ENCODE measurements at regions not wholly inside any gene's neighbourhood (a gene's known extent, or its start where the extent isn't known, plus 50 kb on each side); places are given as distances from the start of the nearest gene placed in this dataset.
"Not testable (repeated sequence)": the region's sequence is repeated elsewhere in the genome, so short reads cannot be mapped to it uniquely, and the experiment has no call there.

DNA sequence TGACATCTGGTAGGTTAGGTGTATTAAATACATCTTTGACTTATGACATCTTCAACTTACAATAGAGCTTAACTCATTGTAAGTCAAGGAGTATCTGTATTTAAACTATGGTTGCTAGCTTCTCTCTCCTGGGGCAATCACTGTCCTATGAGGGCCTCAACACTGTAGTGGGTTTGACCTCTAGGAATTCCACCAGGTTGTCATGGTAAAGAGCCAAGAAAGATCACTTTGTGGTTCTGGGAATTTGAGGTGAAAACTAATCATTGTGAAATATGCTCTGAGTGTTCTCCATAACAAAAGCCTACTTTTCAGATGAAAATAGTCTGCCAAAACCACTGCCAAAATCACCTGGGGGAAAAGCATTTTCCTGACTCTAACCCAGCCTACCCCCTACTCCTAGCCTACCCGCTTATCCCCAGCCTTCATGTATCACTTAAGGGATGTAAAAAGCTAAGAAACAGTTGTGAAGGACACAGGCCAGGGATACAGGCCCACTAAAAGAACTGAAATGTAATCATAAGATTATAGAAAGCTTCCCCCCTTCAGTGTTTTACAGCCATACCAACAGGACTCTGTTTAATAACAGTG is 723.8 kb downstream of the MECOM start:
- no peak for TF ChIP-seq SPI1 (IDR thresholded peaks at IDR 0.05; ENCODE audit: borderline replicate concordance, low read depth)
- H3K4me3 ChIP-seq (replicated peaks; ENCODE audit: insufficient read depth, low read length): no peak overlapping the region
- no peaks in the 10 kb centered on the region for H3K27me3 ChIP-seq (ENCODE audit: insufficient read depth, poor library complexity, severe bottlenecking)
- DNase-seq (ENCODE audit: low read depth in 1 of 2, low spot score in 1 of 2): no peak
- H3K27ac ChIP-seq (replicated peaks): no peak overlapping the region

DNA sequence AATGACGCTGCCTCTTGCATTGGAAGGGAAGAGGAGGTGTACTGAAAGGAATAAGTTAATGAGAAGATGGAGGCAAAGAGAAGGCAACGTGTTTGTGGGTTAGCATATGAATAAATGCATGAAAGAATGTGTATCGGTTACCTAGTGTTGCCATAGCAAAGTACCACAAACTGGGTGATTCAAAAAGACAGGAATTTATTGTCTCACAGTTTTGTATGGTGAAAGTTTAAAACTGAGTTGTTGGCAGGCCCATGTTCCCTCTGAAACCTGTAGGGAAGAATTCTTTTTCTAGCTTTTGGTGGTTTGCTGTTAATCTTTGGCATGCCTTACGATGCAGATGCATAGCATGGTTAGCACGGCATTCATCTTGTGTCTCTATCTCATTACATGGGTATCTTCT is 729.9 kb downstream of the MECOM start:
- Histone ChIP-seq H3K27me3 (ENCODE audit: insufficient read depth, poor library complexity, severe bottlenecking) (no peaks in the 10 kb centered on the region), H3K4me3 (replicated peaks; ENCODE audit: insufficient read depth, low read length) (no peak overlapping the region), H3K27ac (replicated peaks) (no peak overlapping the region)
- no peak for DNase-seq (ENCODE audit: low read depth in 1 of 2, low spot score in 1 of 2)
- TF ChIP-seq, protein P1, sequence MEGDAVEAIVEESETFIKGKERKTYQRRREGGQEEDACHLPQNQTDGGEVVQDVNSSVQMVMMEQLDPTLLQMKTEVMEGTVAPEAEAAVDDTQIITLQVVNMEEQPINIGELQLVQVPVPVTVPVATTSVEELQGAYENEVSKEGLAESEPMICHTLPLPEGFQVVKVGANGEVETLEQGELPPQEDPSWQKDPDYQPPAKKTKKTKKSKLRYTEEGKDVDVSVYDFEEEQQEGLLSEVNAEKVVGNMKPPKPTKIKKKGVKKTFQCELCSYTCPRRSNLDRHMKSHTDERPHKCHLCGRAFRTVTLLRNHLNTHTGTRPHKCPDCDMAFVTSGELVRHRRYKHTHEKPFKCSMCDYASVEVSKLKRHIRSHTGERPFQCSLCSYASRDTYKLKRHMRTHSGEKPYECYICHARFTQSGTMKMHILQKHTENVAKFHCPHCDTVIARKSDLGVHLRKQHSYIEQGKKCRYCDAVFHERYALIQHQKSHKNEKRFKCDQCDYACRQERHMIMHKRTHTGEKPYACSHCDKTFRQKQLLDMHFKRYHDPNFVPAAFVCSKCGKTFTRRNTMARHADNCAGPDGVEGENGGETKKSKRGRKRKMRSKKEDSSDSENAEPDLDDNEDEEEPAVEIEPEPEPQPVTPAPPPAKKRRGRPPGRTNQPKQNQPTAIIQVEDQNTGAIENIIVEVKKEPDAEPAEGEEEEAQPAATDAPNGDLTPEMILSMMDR (IDR thresholded peaks at IDR 0.05; ENCODE audit: insufficient read depth, low read length): no peak
- TF ChIP-seq GABPA (IDR thresholded peaks at IDR 0.05; ENCODE audit: low read depth): no peak
- no peak for TF ChIP-seq SPI1 (IDR thresholded peaks at IDR 0.05; ENCODE audit: borderline replicate concordance, low read depth)
- no peak for TF ChIP-seq POLR2AphosphoS5 (IDR thresholded peaks at IDR 0.05; ENCODE audit: low read depth)
- TF ChIP-seq, protein P2, sequence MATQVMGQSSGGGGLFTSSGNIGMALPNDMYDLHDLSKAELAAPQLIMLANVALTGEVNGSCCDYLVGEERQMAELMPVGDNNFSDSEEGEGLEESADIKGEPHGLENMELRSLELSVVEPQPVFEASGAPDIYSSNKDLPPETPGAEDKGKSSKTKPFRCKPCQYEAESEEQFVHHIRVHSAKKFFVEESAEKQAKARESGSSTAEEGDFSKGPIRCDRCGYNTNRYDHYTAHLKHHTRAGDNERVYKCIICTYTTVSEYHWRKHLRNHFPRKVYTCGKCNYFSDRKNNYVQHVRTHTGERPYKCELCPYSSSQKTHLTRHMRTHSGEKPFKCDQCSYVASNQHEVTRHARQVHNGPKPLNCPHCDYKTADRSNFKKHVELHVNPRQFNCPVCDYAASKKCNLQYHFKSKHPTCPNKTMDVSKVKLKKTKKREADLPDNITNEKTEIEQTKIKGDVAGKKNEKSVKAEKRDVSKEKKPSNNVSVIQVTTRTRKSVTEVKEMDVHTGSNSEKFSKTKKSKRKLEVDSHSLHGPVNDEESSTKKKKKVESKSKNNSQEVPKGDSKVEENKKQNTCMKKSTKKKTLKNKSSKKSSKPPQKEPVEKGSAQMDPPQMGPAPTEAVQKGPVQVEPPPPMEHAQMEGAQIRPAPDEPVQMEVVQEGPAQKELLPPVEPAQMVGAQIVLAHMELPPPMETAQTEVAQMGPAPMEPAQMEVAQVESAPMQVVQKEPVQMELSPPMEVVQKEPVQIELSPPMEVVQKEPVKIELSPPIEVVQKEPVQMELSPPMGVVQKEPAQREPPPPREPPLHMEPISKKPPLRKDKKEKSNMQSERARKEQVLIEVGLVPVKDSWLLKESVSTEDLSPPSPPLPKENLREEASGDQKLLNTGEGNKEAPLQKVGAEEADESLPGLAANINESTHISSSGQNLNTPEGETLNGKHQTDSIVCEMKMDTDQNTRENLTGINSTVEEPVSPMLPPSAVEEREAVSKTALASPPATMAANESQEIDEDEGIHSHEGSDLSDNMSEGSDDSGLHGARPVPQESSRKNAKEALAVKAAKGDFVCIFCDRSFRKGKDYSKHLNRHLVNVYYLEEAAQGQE (IDR thresholded peaks at IDR 0.05; ENCODE audit: insufficient replicate concordance, low read depth): no peak

DNA sequence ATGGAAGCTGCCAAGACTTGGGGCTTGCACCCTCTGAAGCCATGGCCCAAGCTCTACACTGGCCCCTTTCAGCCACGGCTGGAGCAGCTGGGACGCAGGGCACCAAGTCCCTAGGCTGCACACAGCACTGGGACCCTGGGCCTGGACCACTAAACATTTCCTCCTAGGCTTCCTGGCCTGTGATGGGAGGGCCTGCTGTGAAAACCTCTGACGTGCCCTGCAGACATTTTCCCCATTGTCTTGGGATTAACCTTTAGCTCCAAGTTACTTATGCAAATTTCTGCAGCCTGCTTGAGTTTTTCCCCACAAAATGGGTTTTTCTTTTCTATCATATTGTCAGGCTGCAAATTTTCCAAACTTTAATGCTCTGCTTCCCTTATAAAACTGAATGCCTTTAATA is 733.5 kb downstream of the MECOM start:
- not testable (repeated sequence) for H3K27ac ChIP-seq (replicated peaks); DNase-seq (ENCODE audit: low read depth in 1 of 2, low spot score in 1 of 2); H3K27me3 ChIP-seq (ENCODE audit: insufficient read depth, poor library complexity, severe bottlenecking); H3K4me3 ChIP-seq (replicated peaks; ENCODE audit: insufficient read depth, low read length)

DNA sequence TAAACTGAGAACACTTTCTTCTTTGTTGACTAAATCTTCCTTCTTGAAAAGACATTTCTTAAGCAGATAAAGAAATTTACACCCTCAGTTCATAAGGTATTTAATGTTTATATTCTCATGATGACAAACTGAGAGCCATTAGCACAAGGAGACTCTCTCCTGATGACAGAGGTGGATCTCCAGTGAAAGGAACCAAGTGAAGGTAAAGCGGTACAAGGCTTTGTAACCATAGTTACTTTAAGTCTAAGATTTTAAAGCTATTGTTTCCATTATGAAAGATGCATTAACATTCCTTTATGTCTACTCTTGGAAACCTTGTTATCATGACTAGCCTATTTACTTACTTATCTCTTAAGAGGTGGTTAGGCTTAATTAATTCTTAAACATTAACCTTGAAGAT is 737.1 kb downstream of the MECOM start:
- H3K4me3 ChIP-seq (replicated peaks; ENCODE audit: insufficient read depth, low read length): no peak overlapping the region
- TF ChIP-seq, protein P1 (IDR thresholded peaks at IDR 0.05; ENCODE audit: insufficient read depth, low read length): no peak
- TF ChIP-seq POLR2AphosphoS5 (IDR thresholded peaks at IDR 0.05; ENCODE audit: low read depth): no peak
- no peak for TF ChIP-seq SPI1 (IDR thresholded peaks at IDR 0.05; ENCODE audit: borderline replicate concordance, low read depth)
- TF ChIP-seq, protein P2 (IDR thresholded peaks at IDR 0.05; ENCODE audit: insufficient replicate concordance, low read depth): no peak
- TF ChIP-seq GABPA (IDR thresholded peaks at IDR 0.05; ENCODE audit: low read depth): no peak
- no peak for DNase-seq (ENCODE audit: low read depth in 1 of 2, low spot score in 1 of 2)
- no peaks in the 10 kb centered on the region for H3K27me3 ChIP-seq (ENCODE audit: insufficient read depth, poor library complexity, severe bottlenecking)
- H3K27ac ChIP-seq (replicated peaks): no peak overlapping the region

DNA sequence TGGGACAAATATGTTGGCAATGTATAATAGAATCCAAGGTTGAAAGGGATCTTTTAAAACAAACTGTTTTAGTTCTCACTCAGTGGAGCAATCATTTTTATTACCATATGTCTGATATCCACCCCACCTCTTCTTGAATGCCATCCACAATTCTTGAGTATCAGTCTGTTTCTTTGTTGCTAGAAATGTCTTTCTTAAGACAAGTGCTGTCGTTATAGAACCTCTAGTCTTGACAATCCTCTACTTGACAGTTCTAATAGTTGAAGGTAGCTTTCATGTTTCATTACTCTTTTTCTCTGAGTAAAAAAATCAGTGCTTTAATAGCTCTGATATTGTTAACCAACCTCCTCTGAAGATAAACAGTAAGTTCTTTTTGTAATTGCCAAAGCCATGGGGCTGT is 737.9 kb downstream of the MECOM start:
- Histone ChIP-seq H3K4me3 (replicated peaks; ENCODE audit: insufficient read depth, low read length) (no peak overlapping the region), H3K27ac (replicated peaks) (no peak overlapping the region), H3K27me3 (ENCODE audit: insufficient read depth, poor library complexity, severe bottlenecking) (no peaks in the 10 kb centered on the region)
- DNase-seq (ENCODE audit: low read depth in 1 of 2, low spot score in 1 of 2): no peak
- TF ChIP-seq, protein P1 (IDR thresholded peaks at IDR 0.05; ENCODE audit: insufficient read depth, low read length): no peak
- TF ChIP-seq, protein P2 (IDR thresholded peaks at IDR 0.05; ENCODE audit: insufficient replicate concordance, low read depth): no peak
- no peak for TF ChIP-seq SPI1 (IDR thresholded peaks at IDR 0.05; ENCODE audit: borderline replicate concordance, low read depth)
- no peak for TF ChIP-seq POLR2AphosphoS5 (IDR thresholded peaks at IDR 0.05; ENCODE audit: low read depth)
- no peak for TF ChIP-seq GABPA (IDR thresholded peaks at IDR 0.05; ENCODE audit: low read depth)

Measured in HL-60 (cell line).